ENCODE measurements at regions not wholly inside any gene's neighbourhood (a gene's known extent, or its start where the extent isn't known, plus 50 kb on each side); places are given as distances from the start of the nearest gene placed in this dataset.

DNA sequence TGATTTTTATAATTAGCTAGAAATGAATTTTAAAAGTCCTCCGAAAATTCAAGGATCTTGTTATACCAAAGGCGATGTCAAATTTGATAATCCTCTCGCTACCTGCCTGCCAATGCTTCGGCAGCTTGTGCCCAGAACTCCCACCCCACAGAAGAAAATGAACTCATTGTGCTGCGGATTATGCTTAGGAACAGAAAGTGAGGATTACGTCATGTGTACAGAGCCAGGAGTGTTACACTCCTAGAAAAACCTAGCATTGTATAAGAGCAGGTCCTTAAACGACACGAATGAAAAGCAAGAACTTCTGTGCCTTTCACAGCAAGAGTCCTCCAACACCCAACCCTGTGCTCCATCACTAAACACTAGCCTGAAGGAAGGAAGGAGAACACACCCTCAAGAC lies 168.3 kb downstream of the RNF152 start:
- WGBS (ENCODE audit: low lambda C conversion rate), result 90% methylated on average over 7 of the region's 8 CpGs
- H3K36me3 ChIP-seq (replicated peaks in 1 of 2; ENCODE audit: control insufficient read depth in 1 of 2, insufficient read depth in 2 of 2, low read length in 1 of 2), result no peaks in the 10 kb centered on the region

More for the DNA sequence above, 168.3 kb downstream of the RNF152 start:
- H3K27ac ChIP-seq (ENCODE audit: low read depth in 2 of 2, low read length in 1 of 2), result no peak overlapping the region
- H3K79me2 ChIP-seq (ENCODE audit: insufficient read depth), result no peaks in the 10 kb centered on the region
- H3K9ac ChIP-seq, result no peak overlapping the region
- H4K20me1 ChIP-seq (ENCODE audit: insufficient read depth), result no peaks in the 10 kb centered on the region
- DNase-seq, result no peak
- H2AFZ ChIP-seq (ENCODE audit: low read depth), result no peak overlapping the region
- no peak overlapping the region for H3K4me2 ChIP-seq
- TF ChIP-seq EZH2phosphoT487 (IDR thresholded peaks at IDR 0.05; ENCODE audit: borderline replicate concordance, low read depth) (no peak), TAF1 (IDR thresholded peaks at IDR 0.05; ENCODE audit: borderline replicate concordance, low read depth, low read length) (no peak), IRF3 (IDR thresholded peaks at IDR 0.05; ENCODE audit: low read depth, low read length) (no peak), NFIC (IDR thresholded peaks at IDR 0.05; ENCODE audit: borderline replicate concordance) (no peak), SMC3 (IDR thresholded peaks at IDR 0.05; ENCODE audit: low read depth, low read length) (no peak), FOSL2 (IDR thresholded peaks at IDR 0.05; ENCODE audit: borderline replicate concordance, low read depth) (no peak), YY1 (IDR thresholded peaks at IDR 0.05; ENCODE audit: low read depth) (no peak), ZBTB33 (IDR thresholded peaks at IDR 0.05; ENCODE audit: borderline replicate concordance, low read depth) (no peak), FOXJ3 (CRISPR knock-in tag; IDR thresholded peaks at IDR 0.05) (no peak), RCOR1 (IDR thresholded peaks at IDR 0.05; ENCODE audit: low read length) (no peak), SIN3A (IDR thresholded peaks at IDR 0.05; ENCODE audit: borderline replicate concordance, low read depth, low read length) (no peak), RFX5 (IDR thresholded peaks at IDR 0.05; ENCODE audit: low read length) (no peak), MXI1 (IDR thresholded peaks at IDR 0.05; ENCODE audit: low read depth, low read length) (no peak)
- TF ChIP-seq, protein P1, sequence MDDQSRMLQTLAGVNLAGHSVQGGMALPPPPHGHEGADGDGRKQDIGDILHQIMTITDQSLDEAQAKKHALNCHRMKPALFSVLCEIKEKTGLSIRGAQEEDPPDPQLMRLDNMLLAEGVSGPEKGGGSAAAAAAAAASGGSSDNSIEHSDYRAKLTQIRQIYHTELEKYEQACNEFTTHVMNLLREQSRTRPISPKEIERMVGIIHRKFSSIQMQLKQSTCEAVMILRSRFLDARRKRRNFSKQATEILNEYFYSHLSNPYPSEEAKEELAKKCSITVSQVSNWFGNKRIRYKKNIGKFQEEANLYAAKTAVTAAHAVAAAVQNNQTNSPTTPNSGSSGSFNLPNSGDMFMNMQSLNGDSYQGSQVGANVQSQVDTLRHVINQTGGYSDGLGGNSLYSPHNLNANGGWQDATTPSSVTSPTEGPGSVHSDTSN (IDR thresholded peaks at IDR 0.05), result no peak
- TF ChIP-seq, protein P2, sequence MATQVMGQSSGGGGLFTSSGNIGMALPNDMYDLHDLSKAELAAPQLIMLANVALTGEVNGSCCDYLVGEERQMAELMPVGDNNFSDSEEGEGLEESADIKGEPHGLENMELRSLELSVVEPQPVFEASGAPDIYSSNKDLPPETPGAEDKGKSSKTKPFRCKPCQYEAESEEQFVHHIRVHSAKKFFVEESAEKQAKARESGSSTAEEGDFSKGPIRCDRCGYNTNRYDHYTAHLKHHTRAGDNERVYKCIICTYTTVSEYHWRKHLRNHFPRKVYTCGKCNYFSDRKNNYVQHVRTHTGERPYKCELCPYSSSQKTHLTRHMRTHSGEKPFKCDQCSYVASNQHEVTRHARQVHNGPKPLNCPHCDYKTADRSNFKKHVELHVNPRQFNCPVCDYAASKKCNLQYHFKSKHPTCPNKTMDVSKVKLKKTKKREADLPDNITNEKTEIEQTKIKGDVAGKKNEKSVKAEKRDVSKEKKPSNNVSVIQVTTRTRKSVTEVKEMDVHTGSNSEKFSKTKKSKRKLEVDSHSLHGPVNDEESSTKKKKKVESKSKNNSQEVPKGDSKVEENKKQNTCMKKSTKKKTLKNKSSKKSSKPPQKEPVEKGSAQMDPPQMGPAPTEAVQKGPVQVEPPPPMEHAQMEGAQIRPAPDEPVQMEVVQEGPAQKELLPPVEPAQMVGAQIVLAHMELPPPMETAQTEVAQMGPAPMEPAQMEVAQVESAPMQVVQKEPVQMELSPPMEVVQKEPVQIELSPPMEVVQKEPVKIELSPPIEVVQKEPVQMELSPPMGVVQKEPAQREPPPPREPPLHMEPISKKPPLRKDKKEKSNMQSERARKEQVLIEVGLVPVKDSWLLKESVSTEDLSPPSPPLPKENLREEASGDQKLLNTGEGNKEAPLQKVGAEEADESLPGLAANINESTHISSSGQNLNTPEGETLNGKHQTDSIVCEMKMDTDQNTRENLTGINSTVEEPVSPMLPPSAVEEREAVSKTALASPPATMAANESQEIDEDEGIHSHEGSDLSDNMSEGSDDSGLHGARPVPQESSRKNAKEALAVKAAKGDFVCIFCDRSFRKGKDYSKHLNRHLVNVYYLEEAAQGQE (IDR thresholded peaks at IDR 0.05; ENCODE audit: low read depth, low read length), result no peak
- H3F3A ChIP-seq (replicated peaks; ENCODE audit: insufficient read depth), result peaks cover 8% of the 10 kb centered on the region
- H3K4me1 ChIP-seq (ENCODE audit: control insufficient read depth in 1 of 2, insufficient read depth in 2 of 2, low read depth in 1 of 2, low read length in 1 of 2), result no peaks in the 10 kb centered on the region
- H3K9me3 ChIP-seq, result no peaks in the 10 kb centered on the region
- H3K4me3 ChIP-seq (ENCODE audit: low read depth in 2 of 2, low read length in 1 of 2), result no peak overlapping the region
- H3K27me3 ChIP-seq (ENCODE audit: insufficient read depth), result no peaks in the 10 kb centered on the region
- ChIA-PET CTCF (no interaction called here), POLR2A (no interaction called here)
- H3K9me2 ChIP-seq, result no peaks in the 10 kb centered on the region

Measured in SK-N-SH (cell line).